Mesenchymal stem cell (in vitro differentiated cells and primary cell): ENCODE measurements at regions not wholly inside any gene's neighbourhood (a gene's known extent, or its start where the extent isn't known, plus 50 kb on each side); places are given as distances from the start of the nearest gene placed in this dataset.

Source experiments
- DNase-seq: peaks from one replicate; pipeline ENCODE4 v3.0.0-alpha.2; 2013
- H2AFZ ChIP-seq: one replicate; pipeline ENCODE4 v1.6.1; 2013; ENCODE audit warnings: low read depth, mild to moderate bottlenecking, control low read depth, inconsistent platforms, low read length, moderate library complexity
- H2AK5ac ChIP-seq: 2 replicates; pipeline ENCODE4 v1.6.1; 2013; ENCODE audit warnings: low read length, moderate library complexity, mild to moderate bottlenecking, inconsistent platforms; ENCODE audit not compliant: severe bottlenecking
- H2BK120ac ChIP-seq: one replicate; pipeline ENCODE4 v1.6.1; 2013; ENCODE audit warnings: low read depth, mild to moderate bottlenecking, inconsistent platforms, low read length, moderate library complexity
- H2BK12ac ChIP-seq, 2 experiments: one replicate each; pipeline ENCODE4 v1.6.1; 2013; ENCODE audit warnings: inconsistent platforms in 2 of 2, low read length in 2 of 2, mild to moderate bottlenecking in 2 of 2, moderate library complexity in 2 of 2, control low read depth in 1 of 2
- H2BK15ac ChIP-seq: one replicate; pipeline ENCODE4 v1.6.1; 2013; ENCODE audit warnings: mild to moderate bottlenecking, low read depth, inconsistent platforms; ENCODE audit not compliant: poor library complexity, severe bottlenecking
- H2BK5ac ChIP-seq: 2 replicates; pipeline ENCODE4 v1.6.1; 2013; ENCODE audit warnings: low read depth, mild to moderate bottlenecking, low read length, control low read depth, inconsistent platforms; ENCODE audit not compliant: poor library complexity, severe bottlenecking
- H3K14ac ChIP-seq, 2 experiments: one replicate each; pipeline ENCODE4 v1.6.1; 2013; ENCODE audit warnings: inconsistent platforms in 2 of 2, low read length in 2 of 2, control low read depth in 1 of 2, mild to moderate bottlenecking in 1 of 2, moderate library complexity in 1 of 2
- H3K18ac ChIP-seq, 2 experiments: one replicate each; pipeline ENCODE4 v1.6.1; 2013; ENCODE audit warnings: inconsistent platforms in 2 of 2, low read length in 2 of 2, control low read depth in 1 of 2, low read depth in 1 of 2, mild to moderate bottlenecking in 1 of 2
- H3K23ac ChIP-seq, 2 experiments: one replicate each; pipeline ENCODE4 v1.6.1; 2013; ENCODE audit warnings: inconsistent platforms in 2 of 2, low read length in 2 of 2, mild to moderate bottlenecking in 2 of 2, moderate library complexity in 2 of 2, control low read depth in 1 of 2
- H3K27ac ChIP-seq: 2 replicates; pipeline ENCODE4 v1.5.1; 2013; ENCODE audit warnings: mild to moderate bottlenecking, moderate library complexity, low read length, control low read depth, inconsistent platforms; ENCODE audit not compliant: poor library complexity, severe bottlenecking
- H3K27me3 ChIP-seq, 2 experiments: 2 replicates each; pipeline versions ENCODE4 v1.6.1 to v1.7.0; 2013; ENCODE audit warnings: low read length in 2 of 2, mild to moderate bottlenecking in 2 of 2, moderate library complexity in 2 of 2, control low read depth in 1 of 2, inconsistent platforms in 1 of 2; ENCODE audit not compliant: control insufficient read depth in 1 of 2, insufficient read depth in 1 of 2
- H3K36me3 ChIP-seq, 2 experiments: 2 replicates each; pipeline versions ENCODE4 v1.6.1 to v1.7.0; 2013; ENCODE audit warnings: low read length in 2 of 2, control low read depth in 1 of 2, inconsistent platforms in 1 of 2, low read depth in 1 of 2, mild to moderate bottlenecking in 1 of 2; ENCODE audit not compliant: insufficient read depth in 2 of 2, control insufficient read depth in 1 of 2
- H3K4ac ChIP-seq, 2 experiments: one replicate each; pipeline ENCODE4 v1.6.1; 2013; ENCODE audit warnings: inconsistent platforms in 2 of 2, low read length in 2 of 2, mild to moderate bottlenecking in 2 of 2, moderate library complexity in 2 of 2, control low read depth in 1 of 2, low read depth in 1 of 2
- H3K4me1 ChIP-seq: 2 replicates; pipeline ENCODE4 v1.6.1; 2013; ENCODE audit warnings: low read depth, low read length, control low read depth; ENCODE audit not compliant: control insufficient read depth, insufficient read depth
- H3K4me2 ChIP-seq: 2 replicates; pipeline ENCODE4 v1.6.1; 2013; ENCODE audit warnings: low read length, mild to moderate bottlenecking, inconsistent platforms; ENCODE audit not compliant: poor library complexity, severe bottlenecking
- H3K4me3 ChIP-seq, 2 experiments: 2 replicates each; pipeline versions ENCODE4 v1.5.1 to v1.7.0; 2013; ENCODE audit warnings: low read length in 2 of 2, mild to moderate bottlenecking in 2 of 2, control low read depth in 1 of 2, low read depth in 1 of 2; ENCODE audit not compliant: insufficient read depth in 1 of 2
- H3K79me1 ChIP-seq: replicated peaks from 2 replicates; pipeline ENCODE4 v1.6.1; 2013; ENCODE audit warnings: mild to moderate bottlenecking, control low read depth, low read length, inconsistent platforms; ENCODE audit not compliant: poor library complexity, severe bottlenecking
- H3K9ac ChIP-seq: 2 replicates; pipeline ENCODE4 v1.7.0; 2013; ENCODE audit warnings: mild to moderate bottlenecking, low read length, moderate library complexity
- H3K9me3 ChIP-seq: 2 replicates; pipeline ENCODE4 v1.7.0; 2013; ENCODE audit warnings: mild to moderate bottlenecking, low read length; ENCODE audit not compliant: control insufficient read depth
- H4K8ac ChIP-seq: one replicate; pipeline ENCODE4 v1.6.1; 2013; ENCODE audit warnings: inconsistent platforms, mild to moderate bottlenecking, low read length, moderate library complexity
- H4K91ac ChIP-seq: one replicate; pipeline ENCODE4 v1.6.1; 2013; ENCODE audit warnings: mild to moderate bottlenecking, low read length, inconsistent platforms
- WGBS: methylation state at CpG from one replicate; pipeline ENCODE4 v1.1.7; 2013; ENCODE audit warnings: mixed read lengths; 5-methylcytosine and 5-hydroxymethylcytosine counted together

GRCh38 chr17:79325709-79326430 is 251.2 kb downstream of the ENGASE start:
- no peak overlapping the region for H3K18ac ChIP-seq
- WGBS = 22% methylated on average over 18 of the region's 24 CpGs
- no peak overlapping the region for H2AFZ ChIP-seq
- H3K23ac ChIP-seq = no peak overlapping the region
- H2AK5ac ChIP-seq = no peak overlapping the region
- no peak overlapping the region for H3K4ac ChIP-seq
- H3K4me1 ChIP-seq = no peaks in the 10 kb centered on the region
- H2BK120ac ChIP-seq = no peak overlapping the region
- DNase-seq = no peak
- no peak overlapping the region for H3K4me2 ChIP-seq
- peaks cover 0 to 52% of the 10 kb centered on the region in 2 experiments for H3K27me3 ChIP-seq
- H3K14ac ChIP-seq = no peak overlapping the region
- no peak overlapping the region for H4K91ac ChIP-seq
- H3K79me1 ChIP-seq = no peaks in the 10 kb centered on the region
- no peak overlapping the region for H4K8ac ChIP-seq
- H2BK5ac ChIP-seq = no peak overlapping the region
- no peak overlapping the region for H3K9ac ChIP-seq
- H3K36me3 ChIP-seq = no peaks in the 10 kb centered on the region
- no peak overlapping the region for H3K27ac ChIP-seq
- H3K4me3 ChIP-seq = no peak overlapping the region
- H2BK12ac ChIP-seq = no peak overlapping the region
- H3K9me3 ChIP-seq = no peaks in the 10 kb centered on the region
- no peak overlapping the region for H2BK15ac ChIP-seq

- no peak overlapping the region for H2AFZ ChIP-seq
- H4K91ac ChIP-seq = no peak overlapping the region
- no peak overlapping the region for H3K23ac ChIP-seq
- DNase-seq = no peak
- no peak overlapping the region for H2AK5ac ChIP-seq
- WGBS = 58% methylated on average over 5 of the region's 5 CpGs
- no peaks in the 10 kb centered on the region for H3K79me1 ChIP-seq
- no peak overlapping the region for H3K4me3 ChIP-seq
- no peaks in the 10 kb centered on the region for H3K4me1 ChIP-seq
- H3K9ac ChIP-seq = no peak overlapping the region
- H2BK12ac ChIP-seq = no peak overlapping the region
- H2BK15ac ChIP-seq = no peak overlapping the region
- H3K27ac ChIP-seq = no peak overlapping the region
- no peaks in the 10 kb centered on the region for H3K9me3 ChIP-seq
- H3K14ac ChIP-seq = no peak overlapping the region
- H3K4me2 ChIP-seq = no peak overlapping the region
- no peaks in the 10 kb centered on the region for H3K36me3 ChIP-seq
- H3K4ac ChIP-seq = no peak overlapping the region
- no peak overlapping the region for H2BK120ac ChIP-seq
- H3K18ac ChIP-seq = no peak overlapping the region
- H2BK5ac ChIP-seq = no peak overlapping the region
- no peak overlapping the region for H4K8ac ChIP-seq
- peaks cover 0 to 58% of the 10 kb centered on the region in 2 experiments for H3K27me3 ChIP-seq
These were observed 249.6 kb downstream of the ENGASE start for GRCh38 chr17:79324194-79324593.

- Histone ChIP-seq H2BK15ac (no peak overlapping the region), H2BK12ac (no peak overlapping the region), H3K9me3 (no peaks in the 10 kb centered on the region), H3K4me3 (no peak overlapping the region), H3K9ac (no peak overlapping the region), H2AFZ (no peak overlapping the region), H3K4me2 (no peak overlapping the region), H4K8ac (no peak overlapping the region), H2AK5ac (no peak overlapping the region), H3K36me3 (no peaks in the 10 kb centered on the region), H3K4ac (no peak overlapping the region), H3K23ac (no peak overlapping the region), H3K27me3 (peaks cover 0 to 59% of the 10 kb centered on the region in 2 experiments), H3K14ac (no peak overlapping the region), H4K91ac (no peak overlapping the region), H3K18ac (no peak overlapping the region), H3K79me1 (no peaks in the 10 kb centered on the region), H2BK5ac (no peak overlapping the region), H3K27ac (no peak overlapping the region), H3K4me1 (no peaks in the 10 kb centered on the region), H2BK120ac (no peak overlapping the region)
- WGBS = 65% methylated on average over 10 of the region's 10 CpGs
- DNase-seq = no peak
These were observed 248.9 kb downstream of the ENGASE start for GRCh38 chr17:79323566-79323965.

GRCh38 chr17:79322211-79323123 is 247.8 kb downstream of the ENGASE start:
- Histone ChIP-seq H3K23ac (no peak overlapping the region), H3K9ac (no peak overlapping the region), H3K14ac (no peak overlapping the region), H3K4me1 (no peaks in the 10 kb centered on the region), H3K18ac (no peak overlapping the region), H3K4me2 (no peak overlapping the region), H2BK15ac (no peak overlapping the region), H3K4me3 (no peak overlapping the region), H3K27ac (no peak overlapping the region), H3K27me3 (peaks cover 0 to 56% of the 10 kb centered on the region in 2 experiments), H4K8ac (no peak overlapping the region), H3K4ac (no peak overlapping the region), H2BK12ac (no peak overlapping the region), H4K91ac (no peak overlapping the region), H3K9me3 (no peaks in the 10 kb centered on the region), H2AFZ (no peak overlapping the region), H2AK5ac (no peak overlapping the region), H3K36me3 (no peaks in the 10 kb centered on the region), H2BK120ac (no peak overlapping the region), H2BK5ac (no peak overlapping the region), H3K79me1 (no peaks in the 10 kb centered on the region)
- WGBS = 63% methylated on average over 13 of the region's 14 CpGs
- DNase-seq = no peak
